Caki2 (cell line): ENCODE measurements at regions not wholly inside any gene's neighbourhood (a gene's known extent, or its start where the extent isn't known, plus 50 kb on each side); places are given as distances from the start of the nearest gene placed in this dataset.

Source experiments
- DNase-seq: peaks from one replicate; pipeline ENCODE4 v3.0.0-alpha.2; 2015; ENCODE audit warnings: low read depth
- in situ Hi-C: cut with HindIII; loops from 2 replicates; pipeline ENCODE4 v1.10.0; 2016; ENCODE audit warnings: low sequenced_read_pairs, low pct_unique_long_range_greater_than_20kb, mixed read lengths

DNA sequence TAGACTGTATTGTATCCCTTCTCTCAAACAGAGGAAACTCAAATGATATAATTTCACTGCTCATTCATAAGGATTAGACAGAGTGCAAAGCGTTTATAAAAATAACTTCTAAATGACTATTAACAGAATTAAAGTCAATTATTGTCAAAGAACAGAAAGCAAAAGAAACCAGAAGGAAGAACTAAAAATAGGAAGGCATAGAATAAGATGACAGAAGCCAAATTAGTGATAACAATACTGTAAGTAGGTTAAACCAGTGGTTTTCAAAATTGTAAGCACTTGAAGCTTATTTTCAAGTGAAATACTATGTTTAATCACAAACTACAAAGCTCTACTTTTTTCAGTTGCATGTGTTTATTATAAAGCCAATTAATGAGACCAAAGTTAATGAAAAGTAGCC, 305.2 kb downstream of the PPP1R2C start:
- no peak for DNase-seq
- in situ Hi-C loops, result no loop called here

DNA sequence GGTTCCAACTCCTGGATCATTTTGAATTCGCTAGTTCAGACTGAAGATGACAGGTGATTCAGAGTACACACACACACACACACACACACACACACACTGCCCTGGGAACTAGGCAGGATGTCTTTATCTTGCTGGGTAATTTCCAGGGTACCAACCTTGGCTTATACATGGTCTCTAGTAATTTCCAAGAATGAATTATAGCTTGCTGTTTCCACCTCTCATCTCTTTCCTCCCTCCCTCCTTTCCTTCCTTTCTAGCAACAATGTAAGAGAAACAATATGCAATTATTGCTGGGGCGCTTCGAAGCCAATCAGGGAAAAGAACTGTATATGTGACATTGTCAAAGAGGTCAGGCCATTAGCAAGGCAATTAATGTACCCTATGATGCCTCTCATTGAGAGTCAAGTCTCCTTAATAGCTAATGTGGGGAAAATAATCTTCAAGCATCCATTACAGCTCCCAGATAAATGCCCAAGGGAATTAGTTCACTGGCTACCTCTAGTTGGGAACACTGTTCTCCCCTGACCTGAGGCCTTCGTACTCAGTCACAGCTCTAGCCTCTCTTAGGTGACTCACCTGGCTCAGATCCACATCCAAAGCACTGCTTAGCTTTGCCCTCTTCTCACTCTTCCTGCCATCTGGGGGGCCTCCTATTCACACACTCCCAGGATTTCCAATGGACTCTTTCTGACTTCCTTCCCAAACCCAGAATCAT, 311.5 kb downstream of the PPP1R2C start:
- in situ Hi-C loops, result no loop called here
- no peak for DNase-seq

DNA sequence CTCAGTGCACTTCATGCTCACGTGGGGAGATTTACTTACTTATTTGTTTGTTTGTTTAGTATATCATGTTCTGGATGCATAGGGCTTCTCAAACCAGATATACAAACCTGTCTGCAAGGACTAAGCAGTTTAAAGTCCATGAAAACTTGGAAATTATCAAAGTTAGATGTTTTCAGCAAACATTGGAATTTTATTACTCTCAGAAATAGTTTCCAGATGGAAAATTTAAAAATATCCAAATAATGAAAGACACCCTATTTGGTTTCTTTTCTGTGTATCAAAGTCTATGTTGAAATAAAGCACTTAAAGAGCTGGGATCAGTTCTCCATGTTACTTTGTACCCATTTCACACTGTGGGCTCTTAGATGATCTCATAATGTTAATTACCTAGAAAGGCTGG, 312.1 kb downstream of the PPP1R2C start:
- DNase-seq, result no peak
- in situ Hi-C loops, result no loop called here

DNA sequence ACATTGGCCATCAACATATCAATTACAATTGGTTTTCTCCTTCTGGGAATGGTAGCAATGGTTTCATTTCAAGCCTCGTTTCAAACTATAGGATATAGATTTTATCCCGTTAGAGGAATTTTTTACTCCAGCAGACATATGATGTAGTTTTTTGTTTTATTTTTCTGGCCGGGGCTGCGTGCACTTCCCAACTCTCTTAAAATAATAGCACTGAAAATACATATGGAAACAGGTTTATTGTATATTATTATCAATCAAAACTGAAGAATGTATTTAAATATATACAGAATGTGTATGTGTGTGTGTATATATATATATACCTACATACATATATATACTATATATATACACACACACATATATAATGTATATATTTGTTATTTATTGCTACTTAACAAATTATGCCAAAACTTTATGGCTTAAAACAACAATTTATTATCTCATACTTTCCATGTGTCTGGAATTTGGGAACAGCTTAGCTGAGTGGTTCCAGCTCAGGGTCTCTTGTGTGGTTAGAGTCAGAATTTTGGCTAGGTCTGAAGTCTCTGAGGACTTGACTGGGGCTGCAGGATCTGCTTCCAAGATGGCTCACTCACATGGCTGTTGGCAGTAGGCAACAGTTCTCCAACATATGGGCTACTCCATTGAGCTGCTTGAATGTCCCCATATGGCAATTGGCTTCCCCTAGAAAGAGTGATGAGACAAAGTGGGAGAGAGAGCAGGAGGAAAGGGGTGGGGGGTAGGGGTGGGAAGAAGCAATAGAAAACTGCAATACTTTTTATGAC, 314.1 kb downstream of the PPP1R2C start:
- in situ Hi-C loops, result no loop called here
- DNase-seq, result no peak

DNA sequence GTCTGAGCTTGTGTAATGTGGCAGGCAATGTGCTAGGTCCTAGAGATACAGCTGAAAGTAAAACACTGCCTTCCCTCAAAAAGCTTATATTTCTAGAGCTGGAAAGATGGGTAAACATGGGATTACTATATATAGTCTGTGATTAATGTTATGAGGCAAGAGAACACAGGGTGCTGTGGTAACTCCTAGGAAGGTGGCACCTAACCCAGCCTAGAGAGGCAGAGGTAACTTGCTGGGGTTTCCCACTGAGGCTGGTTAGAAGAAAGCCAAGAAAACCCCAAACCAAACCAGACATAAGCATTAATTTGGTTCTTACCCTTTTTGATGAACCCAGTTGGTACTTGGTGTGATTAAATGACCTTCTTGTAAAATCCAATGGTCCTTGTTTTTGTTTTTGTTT, 315.0 kb downstream of the PPP1R2C start:
- in situ Hi-C loops, result no loop called here
- no peak for DNase-seq

DNA sequence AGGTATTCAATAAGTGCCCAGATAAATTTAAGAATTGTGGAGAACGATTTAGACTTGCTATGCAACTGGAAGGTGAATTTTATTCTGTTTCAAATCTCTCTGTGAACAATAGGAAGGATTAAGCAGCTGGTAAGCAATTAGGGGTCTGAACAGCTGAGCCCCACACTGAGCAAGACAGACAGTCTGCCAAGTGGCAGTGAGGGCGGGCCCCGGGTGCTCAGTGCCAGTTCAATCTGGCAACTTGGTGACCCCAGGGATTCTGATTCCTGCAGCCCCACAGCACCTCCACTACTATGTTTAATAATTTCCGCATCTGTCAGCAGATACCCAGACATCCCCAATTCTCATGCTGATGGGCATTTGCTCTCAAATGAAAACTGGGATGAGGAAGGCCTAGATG, 317.3 kb downstream of the PPP1R2C start:
- DNase-seq, result no peak
- in situ Hi-C loops, result no loop called here

DNA sequence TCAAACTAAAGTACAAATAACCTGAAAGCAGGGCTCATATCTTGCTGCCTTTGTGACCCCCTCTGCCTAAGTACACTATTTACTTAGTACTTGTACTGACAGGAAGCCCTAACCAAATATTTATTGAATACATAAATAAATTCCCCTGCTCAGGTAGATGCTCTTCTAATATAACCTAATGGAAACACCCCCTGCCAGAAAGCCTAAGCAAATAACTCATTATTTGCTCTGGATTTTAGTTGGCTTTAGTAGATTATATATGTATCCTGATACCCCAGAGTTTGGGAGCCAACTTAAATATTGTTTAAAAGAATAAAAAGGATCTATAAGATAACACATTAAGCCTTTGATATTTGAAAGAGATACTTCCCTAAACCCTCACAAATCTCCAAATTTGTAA, 318.2 kb downstream of the PPP1R2C start:
- in situ Hi-C loops, result no loop called here
- no peak for DNase-seq

DNA sequence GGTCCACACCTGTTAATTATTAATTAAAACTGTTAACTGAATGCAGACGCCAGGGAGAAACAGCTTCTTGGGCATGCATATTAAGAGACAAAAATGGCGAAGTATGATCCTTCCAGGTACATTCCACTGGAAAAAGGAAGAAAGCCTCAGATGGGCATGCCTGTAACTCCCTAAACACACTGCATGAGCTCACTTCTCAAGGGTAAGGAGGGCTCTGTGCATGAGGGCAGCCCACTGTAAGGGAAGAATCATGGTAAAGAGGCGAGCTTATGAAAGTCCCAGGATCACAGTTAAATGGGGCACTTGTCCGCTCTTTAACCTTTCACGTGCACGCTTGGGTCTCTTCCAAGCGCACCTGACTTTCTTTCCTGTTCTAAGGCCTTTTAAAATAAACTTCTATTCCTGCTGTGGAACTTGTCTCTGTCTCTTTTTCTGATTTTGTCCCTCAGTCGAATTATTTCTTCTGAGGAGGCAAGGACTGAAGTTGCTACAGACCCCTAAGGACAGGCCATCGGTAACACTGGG, 321.7 kb downstream of the PPP1R2C start:
- DNase-seq, result no peak
- in situ Hi-C loops, result no loop called here

DNA sequence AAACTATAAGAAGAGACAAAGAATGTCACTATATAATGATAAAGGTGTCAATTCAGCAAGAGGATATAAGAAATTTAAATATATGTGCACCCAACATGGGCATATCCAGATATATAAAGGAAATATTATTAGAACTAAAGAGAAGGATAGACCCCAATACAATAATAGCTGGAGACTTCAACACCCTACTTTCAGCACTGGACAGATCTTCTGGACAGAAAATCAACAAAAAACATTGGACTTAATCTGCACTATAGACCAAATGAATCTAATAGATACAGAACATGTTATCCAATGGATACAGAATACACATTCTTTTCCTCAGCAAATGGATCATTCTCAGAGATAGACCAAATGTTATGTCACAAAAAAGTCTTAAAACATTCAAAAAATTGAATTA, 327.7 kb downstream of the PPP1R2C start:
- DNase-seq, result no peak
- in situ Hi-C loops, result no loop called here

DNA sequence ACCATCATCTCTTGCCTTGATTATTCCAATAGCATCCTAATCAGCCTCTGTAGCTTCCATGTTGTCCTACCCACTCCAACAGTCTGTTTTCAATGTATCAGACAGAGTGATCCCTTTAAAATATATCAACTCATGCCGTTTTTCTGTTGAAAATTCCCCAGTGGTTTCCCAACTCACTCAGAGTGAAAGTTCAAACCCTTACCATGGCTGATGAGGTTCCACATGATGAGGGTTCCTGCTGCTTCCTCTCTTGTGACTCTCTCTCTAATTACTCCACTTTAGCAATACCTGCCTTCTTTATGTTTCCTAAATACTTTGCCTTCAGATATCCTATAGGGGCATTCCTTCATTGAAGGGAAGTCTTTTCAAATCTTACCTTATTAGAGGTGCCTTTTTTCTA, 334.7 kb downstream of the PPP1R2C start:
- no peak for DNase-seq
- in situ Hi-C loops, result no loop called here

DNA sequence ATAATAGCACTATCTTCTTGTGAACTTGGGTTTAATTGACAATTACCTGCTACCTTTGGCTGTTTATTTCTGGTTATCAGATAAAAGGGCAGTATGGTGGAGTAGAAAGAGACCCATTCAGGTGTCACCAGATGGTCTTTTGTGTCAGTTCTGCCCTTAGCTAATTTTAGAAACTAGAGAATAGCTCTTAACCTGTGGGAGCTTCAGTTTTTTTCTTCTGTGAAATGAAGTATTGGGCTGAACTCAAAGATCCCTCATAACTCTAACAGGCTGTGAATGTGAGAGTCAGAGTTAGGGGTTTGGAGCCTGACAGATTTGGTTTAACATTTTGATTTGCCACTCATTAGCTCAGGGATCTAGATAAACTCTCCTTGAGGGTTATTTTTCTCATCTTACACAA, 335.2 kb downstream of the PPP1R2C start:
- DNase-seq, result no peak
- in situ Hi-C loops, result no loop called here

DNA sequence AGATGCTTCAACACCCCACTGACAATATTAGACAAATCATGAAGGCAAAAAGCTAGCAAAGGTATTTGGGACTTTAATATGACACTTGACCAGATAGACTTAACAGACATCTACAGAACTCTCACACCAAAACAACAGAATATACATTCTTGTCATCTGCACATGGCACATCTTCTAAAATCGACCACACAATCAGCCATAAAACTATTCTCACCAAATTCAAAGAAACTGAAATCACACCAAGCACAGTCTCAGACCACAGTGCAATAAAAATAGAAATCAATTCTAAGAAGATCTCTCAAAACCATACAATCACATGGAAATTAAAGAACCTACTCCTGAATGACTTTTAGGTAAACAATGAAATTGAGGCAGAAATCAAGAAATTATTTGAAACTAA, 340.8 kb downstream of the PPP1R2C start:
- no peak for DNase-seq
- in situ Hi-C loops, result no loop called here

DNA sequence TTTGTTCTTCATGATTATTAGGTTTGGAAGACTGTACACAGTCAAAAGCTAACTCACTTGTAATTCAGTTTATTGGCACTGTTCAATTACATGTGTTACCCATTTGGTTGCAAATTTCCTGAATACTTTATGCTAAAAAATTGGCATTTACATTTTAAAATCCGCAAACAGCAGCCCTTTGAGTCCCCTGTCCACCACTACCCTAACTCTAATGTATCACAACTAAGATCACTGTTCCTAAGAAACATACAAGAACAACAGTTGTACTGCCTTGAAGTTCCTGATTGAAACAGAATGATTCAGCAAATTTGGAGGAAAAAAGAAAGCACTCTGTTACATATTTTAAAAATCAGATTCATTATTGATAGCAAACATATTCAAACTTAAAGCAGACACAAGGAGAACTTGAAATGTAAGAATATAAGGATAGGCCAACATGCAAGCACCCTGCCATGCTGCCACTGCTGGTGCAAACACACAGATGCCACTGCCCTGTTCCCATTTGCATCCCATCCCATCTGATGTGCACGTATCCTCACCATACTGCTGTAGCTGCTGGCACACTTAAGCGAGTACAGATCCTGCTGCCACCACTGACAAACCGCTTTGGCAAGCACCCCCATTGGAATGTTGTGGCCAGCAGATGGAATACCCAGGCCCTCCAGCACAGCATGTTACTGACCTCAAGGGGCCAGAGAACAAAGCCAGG, 343.4 kb downstream of the PPP1R2C start:
- DNase-seq, result no peak
- in situ Hi-C loops, result no loop called here

DNA sequence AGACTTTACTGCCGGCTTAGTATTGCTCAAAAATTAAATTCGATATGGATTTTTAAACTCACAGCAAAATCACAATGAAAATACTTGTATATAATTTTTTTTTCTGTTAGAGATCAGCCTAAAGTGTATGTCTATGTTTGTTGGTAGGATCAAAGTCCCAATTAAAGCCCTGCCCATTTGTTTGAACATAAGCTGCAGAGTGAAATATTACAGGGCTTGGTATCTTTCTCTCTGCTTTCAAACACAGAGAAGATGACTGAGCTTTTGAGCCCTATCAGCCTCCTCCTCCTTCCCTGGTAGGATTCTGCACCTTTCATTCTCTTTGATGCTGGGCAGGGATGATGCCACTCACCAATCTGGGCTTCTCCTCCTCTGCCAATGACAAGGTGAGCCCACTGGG, 345.4 kb downstream of the PPP1R2C start:
- in situ Hi-C loops, result no loop called here
- no peak for DNase-seq

DNA sequence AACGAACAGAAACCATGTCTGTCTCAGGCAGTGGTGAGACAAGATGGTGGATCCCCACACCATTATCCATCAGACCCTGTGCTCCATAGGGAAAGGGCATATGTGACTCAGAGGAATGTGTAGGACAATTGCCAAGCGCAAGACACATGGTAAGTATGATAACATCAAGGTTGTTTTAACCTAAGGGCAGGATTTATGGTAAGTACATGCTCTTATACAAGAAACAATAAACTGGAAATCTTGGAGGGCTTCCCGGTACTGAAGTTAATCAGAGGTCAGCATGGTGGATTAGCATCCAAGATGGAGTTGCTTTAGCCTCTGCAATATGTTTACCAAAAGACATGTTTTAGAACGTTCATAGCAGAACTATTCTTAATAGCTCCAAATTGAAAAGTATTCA, 355.0 kb downstream of the PPP1R2C start:
- in situ Hi-C loops, result no loop called here
- no peak for DNase-seq

DNA sequence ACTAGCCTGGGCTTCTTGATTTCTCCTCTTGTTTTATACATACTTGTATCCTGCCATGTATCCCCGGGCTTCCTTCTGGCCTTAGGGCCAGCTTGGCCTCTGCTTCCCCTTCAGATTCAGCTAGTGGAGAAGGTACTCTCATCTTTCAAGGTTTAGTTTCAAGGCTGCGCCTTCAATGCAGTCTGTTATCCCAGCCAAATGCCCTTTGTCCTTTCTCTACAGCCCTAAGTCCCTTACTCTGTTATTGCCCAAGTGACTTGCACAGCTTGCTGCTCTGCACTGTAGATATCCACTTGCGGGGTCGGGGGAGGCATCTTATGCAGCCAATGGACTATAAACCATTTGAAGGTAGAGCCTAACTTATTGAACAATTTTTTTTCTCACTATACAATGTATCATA, 357.5 kb downstream of the PPP1R2C start:
- no peak for DNase-seq
- in situ Hi-C loops, result no loop called here

DNA sequence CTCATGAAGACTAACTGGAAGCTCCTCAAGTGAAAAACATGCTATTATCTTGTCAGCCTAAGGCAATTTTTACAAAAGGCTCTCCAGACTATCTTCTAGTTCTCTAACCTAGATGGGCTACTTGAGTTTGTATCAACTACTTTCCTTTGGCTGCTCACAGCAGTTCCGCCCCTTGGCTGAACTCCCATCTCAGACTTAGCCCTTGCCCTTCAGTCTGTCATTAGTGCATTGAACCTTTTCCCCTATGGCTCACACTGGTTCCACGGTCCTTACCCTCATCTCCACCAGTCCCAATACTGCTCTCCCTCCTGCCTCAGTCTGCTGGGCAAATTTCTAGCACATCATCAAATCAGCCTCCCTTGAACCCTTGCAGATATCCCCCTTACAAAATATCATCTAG, 362.3 kb downstream of the PPP1R2C start:
- in situ Hi-C loops, result no loop called here
- no peak for DNase-seq

DNA sequence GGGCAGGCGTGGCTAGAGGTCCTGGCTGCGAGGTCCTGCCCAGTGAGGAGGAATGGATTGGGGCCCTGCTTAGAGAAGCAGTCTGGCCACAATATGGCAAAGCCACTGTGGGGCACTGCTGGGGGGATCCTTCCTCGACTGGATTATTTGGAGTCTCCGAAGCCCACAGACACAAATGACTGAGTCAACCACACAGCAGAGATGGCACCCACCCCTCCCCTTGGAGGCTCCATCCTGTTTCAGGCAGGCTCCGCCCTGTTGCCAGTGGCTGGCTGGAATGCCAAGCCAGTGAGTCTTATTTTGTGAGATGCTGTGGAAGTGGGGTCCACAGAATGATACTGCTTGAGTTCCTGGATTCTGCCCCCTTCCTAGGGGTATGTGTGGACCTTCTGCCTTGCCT, 363.9 kb downstream of the PPP1R2C start:
- in situ Hi-C loops, result no loop called here
- no peak for DNase-seq

DNA sequence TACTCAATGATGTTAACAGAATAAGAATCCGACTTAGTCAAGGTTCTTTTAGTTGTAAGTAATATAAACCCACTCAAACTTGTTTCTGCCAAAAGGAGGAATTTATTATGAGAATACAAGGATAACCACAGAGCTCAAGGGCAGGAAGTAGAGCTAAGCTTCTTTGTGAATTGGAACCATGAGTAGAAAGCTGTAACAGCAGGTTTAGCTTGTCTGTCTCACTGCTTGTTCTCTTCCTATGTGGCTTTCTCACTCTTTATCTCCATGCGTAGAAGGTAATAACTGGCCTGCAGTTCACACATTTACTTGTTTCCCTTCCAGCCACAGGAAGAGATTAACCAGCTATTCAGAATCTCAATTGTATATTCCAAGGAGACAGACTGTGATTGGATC, 378.3 kb downstream of the PPP1R2C start:
- DNase-seq, result no peak
- in situ Hi-C loops, result no loop called here
